Left lung (tissue), 4 donors: ENCODE measurements at regions not wholly inside any gene's neighbourhood (a gene's known extent, or its start where the extent isn't known, plus 50 kb on each side); places are given as distances from the start of the nearest gene placed in this dataset.

ENCODE experiments used
- ATAC-seq: fragments of 200-7000 bp; cut with Tn5 transposase; one replicate; pipeline ENCODE4 v1.9.1; 2020; ENCODE audit warnings: moderate library complexity
- DNase-seq, 4 donors: peaks; one replicate each; pipeline ENCODE4 v3.0.0-alpha.2; 2013 to 2020
- H3K27ac ChIP-seq, 2 donors: fragments of 200-600 bp; sonication (generic) in 1 of 2; one replicate each; pipeline versions ENCODE4 v1.5.0 to v1.8.0; 2020 to 2021
- H3K27me3 ChIP-seq, 2 donors: fragments of 200-600 bp; sonication (generic) in 1 of 2; one replicate each; pipeline versions ENCODE4 v1.5.0 to v1.8.0; 2020 to 2021
- H3K36me3 ChIP-seq, 2 donors: fragments of 200-600 bp; sonication (generic) in 1 of 2; one replicate each; pipeline versions ENCODE4 v1.5.0 to v1.8.0; 2020 to 2021
- H3K4me1 ChIP-seq, 2 donors: fragments of 200-600 bp; one replicate each; pipeline ENCODE4 v1.8.0; 2021
- H3K4me3 ChIP-seq, 2 donors: fragments of 200-600 bp; sonication (generic) in 1 of 2; one replicate each; pipeline versions ENCODE4 v1.5.0 to v1.8.0; 2020 to 2021; ENCODE audit warnings: mild to moderate bottlenecking in 1 of 2
- H3K9me3 ChIP-seq, 2 donors: fragments of 200-600 bp; sonication (generic) in 1 of 2; one replicate each; pipeline versions ENCODE4 v1.5.0 to v1.8.0; 2020 to 2021
- CTCF ChIP-seq, 2 donors: fragments of 200-600 bp; sonication (generic) in 1 of 2; IDR thresholded peaks; one replicate each; pipeline versions ENCODE4 v1.5.0 to v1.8.0; 2021; ENCODE audit warnings: antibody characterized with exemption in 2 of 2
- intact Hi-C, 2 donors: fragments of 100-400 bp; cut with DNase I; formaldehyde crosslinking; loops; one replicate each; pipeline versions ENCODE4 v1.11.2 to v1.14.2; 2022
- donor health status: DM: no; HTN: yes; CAD: no.
- donor health status: DM: no; HTN: no; CAD: no.

GRCh38 chr14:34012369-34012768 lies 61.5 kb upstream of the EGLN3 start:
- intact Hi-C loops, result no loop called here
- Histone ChIP-seq H3K27me3 (no peaks in the 10 kb centered on the region), H3K9me3 (no peaks in the 10 kb centered on the region), H3K4me3 (no peak overlapping the region), H3K36me3 (no peaks in the 10 kb centered on the region), H3K27ac (no peak overlapping the region), H3K4me1 (peaks cover 0 to 7% of the 10 kb centered on the region in 2 donors)
- DNase-seq (no peak), ATAC-seq (no peak)
- no peak for TF ChIP-seq CTCF (IDR thresholded peaks at IDR 0.05)

GRCh38 chr14:34009956-34010355 lies 59.1 kb upstream of the EGLN3 start:
- no peak overlapping the region for H3K27ac ChIP-seq
- H3K4me3 ChIP-seq, result no peak overlapping the region
- intact Hi-C loops, result no loop called here
- H3K4me1 ChIP-seq, result peaks cover 0 to 7% of the 10 kb centered on the region in 2 donors
- TF ChIP-seq CTCF (IDR thresholded peaks at IDR 0.05), result no peak
- ATAC-seq (no peak), DNase-seq (no peak)
- no peaks in the 10 kb centered on the region for H3K36me3 ChIP-seq
- H3K9me3 ChIP-seq, result no peaks in the 10 kb centered on the region
- no peaks in the 10 kb centered on the region for H3K27me3 ChIP-seq

- no peak for TF ChIP-seq CTCF (IDR thresholded peaks at IDR 0.05)
- Histone ChIP-seq H3K27me3 (no peaks in the 10 kb centered on the region), H3K4me1 (no peaks in the 10 kb centered on the region), H3K27ac (no peak overlapping the region), H3K4me3 (no peak overlapping the region), H3K36me3 (no peaks in the 10 kb centered on the region), H3K9me3 (no peaks in the 10 kb centered on the region)
- DNase-seq (no peak), ATAC-seq (no peak)
- intact Hi-C loops, result no loop called here
These were observed 57.0 kb upstream of the EGLN3 start for GRCh38 chr14:34007902-34008301.

GRCh38 chr14:34005901-34006300 lies 55.0 kb upstream of the EGLN3 start:
- TF ChIP-seq CTCF (IDR thresholded peaks at IDR 0.05), result no peak
- no peak overlapping the region for H3K27ac ChIP-seq
- DNase-seq (no peak), ATAC-seq (no peak)
- H3K36me3 ChIP-seq, result no peaks in the 10 kb centered on the region
- no peaks in the 10 kb centered on the region for H3K9me3 ChIP-seq
- intact Hi-C loops, result no loop called here
- no peak overlapping the region for H3K4me3 ChIP-seq
- no peaks in the 10 kb centered on the region for H3K27me3 ChIP-seq
- no peaks in the 10 kb centered on the region for H3K4me1 ChIP-seq

- DNase-seq (no peak), ATAC-seq (no peak)
- TF ChIP-seq CTCF (IDR thresholded peaks at IDR 0.05), result no peak
- no peaks in the 10 kb centered on the region for H3K4me1 ChIP-seq
- H3K4me3 ChIP-seq, result no peak overlapping the region
- H3K9me3 ChIP-seq, result no peaks in the 10 kb centered on the region
- intact Hi-C loops, result no loop called here
- no peaks in the 10 kb centered on the region for H3K27me3 ChIP-seq
- no peak overlapping the region for H3K27ac ChIP-seq
- H3K36me3 ChIP-seq, result no peaks in the 10 kb centered on the region
These were observed 54.0 kb upstream of the EGLN3 start for GRCh38 chr14:34004881-34005280.
